ENCODE measurements at regions not wholly inside any gene's neighbourhood (a gene's known extent, or its start where the extent isn't known, plus 50 kb on each side); places are given as distances from the start of the nearest gene placed in this dataset.

DNA sequence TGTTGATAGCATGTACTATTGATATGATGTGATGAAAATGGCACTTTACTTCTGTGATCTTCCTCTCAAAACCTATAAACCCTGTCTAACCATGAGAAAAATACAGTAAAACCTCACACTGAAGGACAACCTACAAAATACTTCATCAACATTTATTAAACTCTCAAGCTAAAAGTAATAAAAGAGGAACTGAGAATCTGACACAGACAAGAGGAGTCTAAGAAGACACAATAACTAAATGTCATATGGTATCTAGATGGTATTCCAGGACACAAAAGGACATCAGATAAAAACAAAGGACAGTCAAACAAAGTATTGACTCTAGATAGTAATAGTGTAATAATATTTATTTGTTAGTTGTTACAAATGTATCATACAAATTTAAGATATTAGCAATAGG lies 655.3 kb downstream of the SH3BGRL start:
- POLR2A ChIA-PET = no interaction called here
- no peak for DNase-seq (ENCODE audit: low read depth)
- Histone ChIP-seq H3K4me3 (ENCODE audit: low read depth, low read length) (no peak overlapping the region), H3K27me3 (ENCODE audit: control insufficient read depth, insufficient read depth, low read length) (no peaks in the 10 kb centered on the region), H3K36me3 (ENCODE audit: control insufficient read depth, insufficient read depth, low read length) (no peaks in the 10 kb centered on the region)
- no peak for TF ChIP-seq CTCF (IDR thresholded peaks at IDR 0.05; ENCODE audit: insufficient read depth, low read depth, low read length)
- CTCF ChIA-PET = no interaction called here

- Histone ChIP-seq H3K4me3 (ENCODE audit: low read depth, low read length) (no peak overlapping the region), H3K36me3 (ENCODE audit: control insufficient read depth, insufficient read depth, low read length) (no peaks in the 10 kb centered on the region), H3K27me3 (ENCODE audit: control insufficient read depth, insufficient read depth, low read length) (no peaks in the 10 kb centered on the region)
- POLR2A ChIA-PET = no interaction called here
- no peak for TF ChIP-seq CTCF (IDR thresholded peaks at IDR 0.05; ENCODE audit: insufficient read depth, low read depth, low read length)
- CTCF ChIA-PET = no interaction called here
- DNase-seq (ENCODE audit: low read depth) = no peak
Measured at GRCh38 chrX:81866873-81867272, 665.0 kb downstream of the SH3BGRL start.

- CTCF ChIA-PET = no interaction called here
- Histone ChIP-seq H3K27me3 (ENCODE audit: control insufficient read depth, insufficient read depth, low read length) (no peaks in the 10 kb centered on the region), H3K36me3 (ENCODE audit: control insufficient read depth, insufficient read depth, low read length) (no peaks in the 10 kb centered on the region), H3K4me3 (ENCODE audit: low read depth, low read length) (no peak overlapping the region)
- DNase-seq (ENCODE audit: low read depth) = no peak
- no peak for TF ChIP-seq CTCF (IDR thresholded peaks at IDR 0.05; ENCODE audit: insufficient read depth, low read depth, low read length)
- POLR2A ChIA-PET = no interaction called here
Measured at GRCh38 chrX:81868979-81869378, 667.1 kb downstream of the SH3BGRL start.

DNA sequence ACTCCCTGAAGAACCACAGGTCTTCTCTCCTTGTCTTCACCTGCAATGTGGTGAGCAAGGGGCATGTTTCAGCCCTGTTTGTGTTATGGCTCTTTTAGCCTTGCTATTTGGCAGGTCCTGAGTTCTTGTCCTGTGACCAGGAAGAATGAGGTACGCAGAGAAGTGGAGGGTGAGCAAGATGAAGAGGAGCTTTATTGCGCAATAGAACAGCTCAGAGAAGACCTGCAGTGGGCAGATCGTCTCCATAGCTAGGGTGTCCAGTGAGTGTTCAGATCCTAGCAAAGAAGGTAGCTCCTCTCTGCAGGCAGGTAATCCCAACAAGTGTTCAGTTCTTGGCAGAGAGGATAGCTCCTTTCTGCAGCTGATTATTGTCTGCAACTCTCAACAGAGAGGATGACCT lies 672.9 kb downstream of the SH3BGRL start:
- Histone ChIP-seq H3K4me3 (ENCODE audit: low read depth, low read length) (no peak overlapping the region), H3K36me3 (ENCODE audit: control insufficient read depth, insufficient read depth, low read length) (no peaks in the 10 kb centered on the region), H3K27me3 (ENCODE audit: control insufficient read depth, insufficient read depth, low read length) (no peaks in the 10 kb centered on the region)
- no peak for TF ChIP-seq CTCF (IDR thresholded peaks at IDR 0.05; ENCODE audit: insufficient read depth, low read depth, low read length)
- POLR2A ChIA-PET = no interaction called here
- no peak for DNase-seq (ENCODE audit: low read depth)
- CTCF ChIA-PET = no interaction called here

GRCh38 chrX:81875800-81876199 lies 673.9 kb downstream of the SH3BGRL start:
- Histone ChIP-seq H3K4me3 (ENCODE audit: low read depth, low read length) (no peak overlapping the region), H3K36me3 (ENCODE audit: control insufficient read depth, insufficient read depth, low read length) (no peaks in the 10 kb centered on the region), H3K27me3 (ENCODE audit: control insufficient read depth, insufficient read depth, low read length) (no peaks in the 10 kb centered on the region)
- TF ChIP-seq CTCF (IDR thresholded peaks at IDR 0.05; ENCODE audit: insufficient read depth, low read depth, low read length) = no peak
- no peak for DNase-seq (ENCODE audit: low read depth)
- ChIA-PET CTCF (no interaction called here), POLR2A (no interaction called here)
